ENCODE measurements at regions not wholly inside any gene's neighbourhood (a gene's known extent, or its start where the extent isn't known, plus 50 kb on each side); places are given as distances from the start of the nearest gene placed in this dataset.

- H3K4me1 ChIP-seq (ENCODE audit: insufficient read depth, low read length): no peaks in the 10 kb centered on the region
- H3K79me2 ChIP-seq (ENCODE audit: insufficient read depth, low read length): no peaks in the 10 kb centered on the region
- H3K4me2 ChIP-seq (ENCODE audit: insufficient read depth, low read length): no peak overlapping the region
- TF ChIP-seq CTCF (IDR thresholded peaks at IDR 0.05; ENCODE audit: extremely low read depth, low read depth, low read length): no peak
- DNase-seq (ENCODE audit: insufficient read length, low spot score, missing footprints): no peak
- H3K27ac ChIP-seq (ENCODE audit: low read depth, low read length): no peak overlapping the region
- no peaks in the 10 kb centered on the region for H4K20me1 ChIP-seq (ENCODE audit: insufficient read depth, low read length)
- no peak overlapping the region for H3K4me3 ChIP-seq (ENCODE audit: insufficient read depth, low read length)
- H3K9me3 ChIP-seq (ENCODE audit: low read depth, low read length): peaks cover 8% of the 10 kb centered on the region
- H3K27me3 ChIP-seq (ENCODE audit: insufficient read depth, low read length): no peaks in the 10 kb centered on the region
- no peaks in the 10 kb centered on the region for H3K36me3 ChIP-seq (ENCODE audit: insufficient read depth, low read length)
- no peak overlapping the region for H2AFZ ChIP-seq (ENCODE audit: low read length)
Observed at GRCh38 chrX:121256647-121257046, 209.2 kb downstream of the GLUD2 start.

- H3K4me2 ChIP-seq (ENCODE audit: insufficient read depth, low read length): no peak overlapping the region
- no peak overlapping the region for H3K27ac ChIP-seq (ENCODE audit: low read depth, low read length)
Observed at GRCh38 chrX:121258545-121258944, 211.1 kb downstream of the GLUD2 start.

GRCh38 chrX:121259170-121259569 lies 211.8 kb downstream of the GLUD2 start:
- H4K20me1 ChIP-seq (ENCODE audit: insufficient read depth, low read length): no peaks in the 10 kb centered on the region
- peaks cover 4% of the 10 kb centered on the region for H3K9me3 ChIP-seq (ENCODE audit: low read depth, low read length)
- no peak overlapping the region for H3K4me2 ChIP-seq (ENCODE audit: insufficient read depth, low read length)
- no peaks in the 10 kb centered on the region for H3K79me2 ChIP-seq (ENCODE audit: insufficient read depth, low read length)
- no peak for DNase-seq (ENCODE audit: insufficient read length, low spot score, missing footprints)
- no peak overlapping the region for H2AFZ ChIP-seq (ENCODE audit: low read length)
- no peaks in the 10 kb centered on the region for H3K36me3 ChIP-seq (ENCODE audit: insufficient read depth, low read length)
- no peak overlapping the region for H3K4me3 ChIP-seq (ENCODE audit: insufficient read depth, low read length)
- TF ChIP-seq CTCF (IDR thresholded peaks at IDR 0.05; ENCODE audit: extremely low read depth, low read depth, low read length): no peak
- H3K27ac ChIP-seq (ENCODE audit: low read depth, low read length): no peak overlapping the region
- no peaks in the 10 kb centered on the region for H3K27me3 ChIP-seq (ENCODE audit: insufficient read depth, low read length)
- H3K4me1 ChIP-seq (ENCODE audit: insufficient read depth, low read length): no peaks in the 10 kb centered on the region

More at GRCh38 chrX:121258545-121258944, 211.1 kb downstream of the GLUD2 start:
- Histone ChIP-seq H3K4me1 (ENCODE audit: insufficient read depth, low read length) (no peaks in the 10 kb centered on the region), H3K36me3 (ENCODE audit: insufficient read depth, low read length) (no peaks in the 10 kb centered on the region), H3K79me2 (ENCODE audit: insufficient read depth, low read length) (no peaks in the 10 kb centered on the region), H2AFZ (ENCODE audit: low read length) (no peak overlapping the region), H4K20me1 (ENCODE audit: insufficient read depth, low read length) (no peaks in the 10 kb centered on the region), H3K27me3 (ENCODE audit: insufficient read depth, low read length) (no peaks in the 10 kb centered on the region), H3K9me3 (ENCODE audit: low read depth, low read length) (peaks cover 4% of the 10 kb centered on the region), H3K4me3 (ENCODE audit: insufficient read depth, low read length) (no peak overlapping the region)
- no peak for DNase-seq (ENCODE audit: insufficient read length, low spot score, missing footprints)
- no peak for TF ChIP-seq CTCF (IDR thresholded peaks at IDR 0.05; ENCODE audit: extremely low read depth, low read depth, low read length)

- Histone ChIP-seq H3K4me3 (ENCODE audit: insufficient read depth, low read length) (no peak overlapping the region), H2AFZ (ENCODE audit: low read length) (no peak overlapping the region), H3K27me3 (ENCODE audit: insufficient read depth, low read length) (no peaks in the 10 kb centered on the region), H3K79me2 (ENCODE audit: insufficient read depth, low read length) (no peaks in the 10 kb centered on the region), H3K36me3 (ENCODE audit: insufficient read depth, low read length) (no peaks in the 10 kb centered on the region), H3K4me2 (ENCODE audit: insufficient read depth, low read length) (no peak overlapping the region), H4K20me1 (ENCODE audit: insufficient read depth, low read length) (no peaks in the 10 kb centered on the region), H3K27ac (ENCODE audit: low read depth, low read length) (no peak overlapping the region), H3K4me1 (ENCODE audit: insufficient read depth, low read length) (no peaks in the 10 kb centered on the region), H3K9me3 (ENCODE audit: low read depth, low read length) (peaks cover 4% of the 10 kb centered on the region)
- no peak for DNase-seq (ENCODE audit: insufficient read length, low spot score, missing footprints)
- TF ChIP-seq CTCF (IDR thresholded peaks at IDR 0.05; ENCODE audit: extremely low read depth, low read depth, low read length): no peak
Observed at GRCh38 chrX:121260596-121261240, 213.3 kb downstream of the GLUD2 start.

All from osteoblast (primary cell).